Midbrain (tissue), 1 donor: ENCODE measurements at regions not wholly inside any gene's neighbourhood (a gene's known extent, or its start where the extent isn't known, plus 50 kb on each side); places are given as distances from the start of the nearest gene placed in this dataset.
A peak's percentile ranks its signal among the peaks of the same experiment; 100 is the strongest.
"Not testable (repeated sequence)": the region's sequence is repeated elsewhere in the genome, so short reads cannot be mapped to it uniquely, and the experiment has no call there.

Experiments used
- DNase-seq: peaks from one replicate; lab custom pipeline; 2025; lab: John Stamatoyannopoulos, UW

DNA sequence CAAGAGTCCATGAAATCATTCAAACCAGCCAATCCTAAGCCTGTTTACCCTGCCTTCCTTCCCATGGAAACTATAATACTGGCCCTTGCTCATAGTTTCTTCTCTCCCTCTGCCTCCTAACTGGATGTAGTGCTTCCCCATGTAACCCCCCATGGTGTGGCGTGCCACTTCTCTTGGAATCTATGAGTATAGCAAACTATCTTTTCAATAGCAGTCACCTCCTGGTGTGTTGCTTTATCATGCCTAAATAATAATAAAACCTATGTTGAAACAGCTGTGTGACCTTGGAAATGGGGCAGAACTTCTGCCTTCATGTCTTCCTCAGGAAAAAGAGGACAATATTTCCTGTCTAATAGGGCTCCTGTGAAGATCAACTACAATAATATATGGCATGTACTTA is 234.8 kb upstream of the EDNRA start:
- DNase-seq: no peak

DNA sequence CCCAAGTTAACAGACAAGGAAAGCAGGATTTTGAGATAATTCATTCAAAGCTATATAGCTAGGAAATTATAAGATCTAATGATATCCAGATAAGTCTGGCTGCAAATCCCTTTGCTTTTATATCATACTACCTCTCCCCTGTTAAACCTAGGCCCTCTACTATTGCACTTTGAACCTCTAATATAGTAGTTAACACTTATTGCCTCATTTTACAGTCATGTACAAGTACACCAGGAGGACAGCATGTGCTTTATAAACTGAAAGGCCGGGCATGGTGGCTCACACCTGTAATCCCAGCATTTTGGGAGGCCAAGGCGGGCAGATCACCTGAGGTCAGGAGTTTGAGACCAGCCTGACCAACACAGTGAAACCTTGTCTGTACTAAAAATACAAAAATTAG is 234.4 kb upstream of the EDNRA start:
- not testable (repeated sequence) for DNase-seq

DNA sequence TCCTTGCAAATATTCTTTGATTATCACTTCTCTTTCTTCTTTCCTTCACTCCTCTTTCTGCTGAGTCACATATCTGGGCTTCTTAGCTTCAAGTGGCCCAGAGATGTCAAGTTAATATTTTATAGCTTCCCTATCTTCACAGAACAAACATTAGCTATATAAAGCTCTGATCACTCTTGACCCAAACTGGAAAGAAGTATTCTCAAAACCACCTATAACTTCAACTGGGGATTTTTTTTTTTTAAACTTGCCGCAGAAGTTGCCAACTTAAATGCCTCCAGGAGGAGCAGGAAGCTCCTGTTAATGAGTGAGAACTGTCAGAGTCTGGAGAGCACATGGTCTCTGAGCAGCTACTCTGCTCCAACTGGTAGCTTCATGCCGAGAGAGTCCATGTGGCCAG is 233.3 kb upstream of the EDNRA start:
- no peak for DNase-seq

DNA sequence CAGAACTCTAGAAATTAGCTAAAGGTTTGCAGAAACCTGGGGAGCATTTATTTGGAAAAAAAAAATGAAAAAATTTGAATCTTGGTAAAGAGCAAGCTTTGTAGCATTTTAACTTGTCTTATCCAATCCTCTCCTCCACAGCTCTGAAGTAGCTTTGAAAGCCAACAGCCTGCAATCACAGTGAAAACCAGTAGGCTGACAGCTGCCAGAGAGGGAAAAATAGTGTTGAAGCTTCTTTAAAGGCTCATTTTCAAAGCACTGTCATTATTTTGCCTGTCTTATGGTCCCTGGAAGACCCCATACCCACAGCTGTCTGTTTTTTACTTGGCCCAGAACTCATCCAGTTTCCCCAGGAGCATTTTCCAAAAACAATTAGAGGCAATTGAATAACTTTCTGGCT is 230.8 kb upstream of the EDNRA start:
- no peak for DNase-seq

DNA sequence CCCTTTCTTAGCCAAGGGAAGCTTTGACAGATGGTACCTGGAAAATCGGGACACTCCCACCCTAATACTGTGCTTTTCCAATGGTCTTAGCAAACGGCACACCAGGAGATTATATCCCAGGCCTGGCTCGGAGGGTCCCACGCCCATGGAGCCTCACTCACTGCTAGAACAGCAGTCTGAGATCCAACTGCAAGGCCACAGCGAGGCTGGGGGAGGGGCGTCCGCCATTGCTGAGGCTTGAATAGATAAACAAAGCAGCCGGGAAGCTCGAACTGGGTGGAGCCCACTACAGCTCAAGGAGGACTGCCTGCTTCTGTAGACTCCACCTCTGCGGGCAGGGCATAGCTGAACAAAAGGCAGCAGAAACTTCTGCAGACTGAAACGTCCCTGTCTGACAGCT is 225.6 kb upstream of the EDNRA start:
- DNase-seq: not testable (repeated sequence)

DNA sequence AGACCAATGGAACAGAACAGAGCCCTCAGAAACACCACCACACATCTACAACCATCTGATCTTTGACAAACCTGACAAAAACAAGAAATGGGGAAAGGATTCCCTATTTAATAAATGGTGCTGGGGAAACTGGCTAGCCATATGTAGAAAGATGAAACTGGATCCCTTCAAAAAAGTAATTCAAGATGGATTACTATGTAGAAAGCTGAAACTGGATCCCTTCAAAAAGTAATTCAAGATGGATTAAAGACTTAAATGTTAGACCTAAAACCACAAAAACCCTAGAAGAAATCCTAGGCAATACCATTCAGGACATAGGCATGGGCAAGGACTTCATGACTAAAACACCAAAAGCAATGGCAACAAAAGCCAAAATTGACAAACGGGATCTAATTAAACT is 221.6 kb upstream of the EDNRA start:
- not testable (repeated sequence) for DNase-seq

DNA sequence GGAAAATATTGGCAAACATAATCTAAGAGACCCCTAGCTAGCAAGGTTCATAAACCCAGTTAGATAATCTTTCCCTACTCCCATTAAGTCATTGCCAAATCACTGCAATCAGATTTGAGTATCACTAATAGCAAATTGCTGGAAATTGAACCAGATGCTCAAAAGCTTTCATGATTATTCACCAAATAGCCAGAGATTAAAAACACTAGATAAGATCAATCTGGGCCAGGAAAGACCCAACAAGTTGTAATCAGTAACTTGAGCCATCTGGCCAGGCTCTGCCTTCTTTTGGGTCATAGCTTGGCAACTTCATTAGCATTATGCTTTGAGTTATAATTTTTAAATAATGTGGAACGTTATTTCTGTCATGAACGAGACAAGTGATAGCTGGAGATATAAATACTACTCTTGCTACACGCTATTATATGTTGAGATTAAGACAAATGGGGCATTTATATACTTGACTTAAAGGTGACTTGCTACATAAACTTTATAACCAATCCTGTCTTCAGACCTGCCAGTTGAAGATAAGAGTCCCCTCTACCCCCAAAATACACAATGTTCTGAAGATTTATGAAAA is 196.6 kb upstream of the EDNRA start:
- DNase-seq: no peak

DNA sequence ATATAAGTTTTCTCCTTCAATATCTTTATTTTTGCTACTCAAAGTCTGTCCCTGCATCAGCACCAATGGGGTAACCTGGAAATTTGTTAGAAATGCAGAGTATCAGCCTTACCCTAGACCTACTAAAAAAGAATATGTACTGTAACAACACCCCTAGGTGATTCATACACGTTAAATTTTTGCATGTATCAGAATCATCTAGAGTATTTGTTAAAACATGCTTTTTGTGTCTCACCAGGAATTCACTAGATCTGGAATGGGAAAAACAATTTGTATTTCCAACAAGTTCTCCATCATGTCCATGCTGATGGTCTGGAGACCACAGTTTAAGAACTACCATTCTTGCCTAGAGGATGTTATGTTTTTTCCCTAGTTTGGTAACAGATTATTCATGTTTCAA is 196.0 kb upstream of the EDNRA start:
- no peak for DNase-seq

DNA sequence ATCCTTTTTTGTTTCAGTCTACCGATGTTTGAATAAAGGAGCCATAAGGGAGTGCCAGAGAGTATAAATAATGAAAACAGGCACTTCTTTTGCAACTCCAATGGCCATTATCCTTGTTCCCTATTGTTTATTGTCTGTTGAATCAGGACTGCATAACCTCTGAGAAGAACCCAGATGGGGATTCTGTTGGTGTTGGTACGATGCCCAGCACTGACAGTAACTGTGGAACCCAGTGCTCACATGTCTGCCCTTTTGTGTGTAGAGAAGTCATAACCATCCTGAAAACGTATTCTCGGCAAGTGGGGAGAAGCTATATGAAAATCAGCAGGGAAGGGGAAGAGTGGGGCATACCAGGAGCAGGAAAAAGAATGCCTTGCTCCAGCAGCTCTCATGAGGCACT is 195.1 kb upstream of the EDNRA start:
- DNase-seq: peak; percentile 64

DNA sequence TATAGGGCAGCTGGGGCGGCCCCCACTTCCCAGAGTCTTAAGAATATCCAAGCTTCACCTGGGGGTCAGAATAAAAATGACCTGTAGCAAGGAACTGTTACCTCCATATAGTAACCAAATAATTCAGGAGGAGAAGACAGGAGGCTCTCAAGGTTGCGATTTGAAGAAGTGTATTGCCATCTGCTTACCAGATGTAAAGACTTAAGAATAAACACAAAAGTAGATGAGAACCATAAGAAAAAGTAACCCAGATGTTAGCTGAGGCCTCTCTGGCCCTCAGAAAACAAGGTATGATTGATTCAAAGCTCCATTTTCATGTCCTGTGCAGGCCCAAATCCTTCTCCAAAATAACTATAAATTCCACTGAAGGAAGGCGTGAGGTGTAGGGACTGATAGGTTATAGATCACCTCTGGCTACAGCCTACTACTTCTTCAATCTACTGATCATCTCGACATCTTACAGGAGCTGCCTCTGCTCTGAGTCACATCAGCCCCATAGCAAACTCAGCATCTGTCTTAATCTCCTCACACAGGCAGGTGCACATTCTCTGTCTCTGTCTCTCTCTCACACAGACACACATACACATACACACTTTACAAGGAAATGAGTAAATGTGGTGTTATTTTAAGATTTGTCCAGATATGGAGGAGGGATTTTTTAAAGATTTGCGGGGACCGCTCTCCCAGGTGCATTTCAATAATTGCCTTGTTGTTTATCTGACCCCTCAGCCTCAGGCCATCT is 193.9 kb upstream of the EDNRA start:
- no peak for DNase-seq

DNA sequence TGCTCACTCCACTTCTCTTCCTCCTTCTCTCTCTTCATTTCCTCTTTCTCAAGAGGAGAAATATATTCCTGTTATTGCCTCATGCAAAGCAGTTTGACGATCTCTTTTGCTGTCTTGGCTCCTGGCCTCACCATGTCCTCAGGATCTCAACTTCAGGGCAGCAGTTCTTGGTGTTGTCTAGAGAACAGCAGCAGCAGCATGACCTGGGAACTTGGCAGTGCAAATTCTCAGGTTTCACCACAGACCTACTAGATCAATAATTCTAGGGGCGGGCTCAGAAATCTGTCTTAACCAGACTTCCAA is 193.4 kb upstream of the EDNRA start:
- DNase-seq: no peak

DNA sequence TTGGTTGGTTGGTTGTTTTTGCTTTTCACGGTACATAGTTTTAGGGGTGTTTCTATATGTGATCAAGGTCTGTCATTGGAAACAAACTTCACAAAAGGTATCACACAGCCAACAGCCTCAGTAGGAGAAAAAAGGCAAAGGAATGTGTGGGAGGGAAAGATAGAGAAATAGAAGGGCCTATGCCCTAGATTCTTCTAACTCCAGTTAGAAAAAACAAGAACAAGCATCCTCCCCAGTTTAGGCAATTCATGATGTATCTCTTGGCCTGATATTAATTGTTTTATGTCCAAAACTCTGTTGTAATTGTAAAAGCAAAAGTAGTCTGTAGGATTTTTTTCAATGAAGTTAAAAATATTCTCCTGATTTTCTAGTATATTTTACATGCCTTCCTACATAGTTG is 192.4 kb upstream of the EDNRA start:
- no peak for DNase-seq

DNA sequence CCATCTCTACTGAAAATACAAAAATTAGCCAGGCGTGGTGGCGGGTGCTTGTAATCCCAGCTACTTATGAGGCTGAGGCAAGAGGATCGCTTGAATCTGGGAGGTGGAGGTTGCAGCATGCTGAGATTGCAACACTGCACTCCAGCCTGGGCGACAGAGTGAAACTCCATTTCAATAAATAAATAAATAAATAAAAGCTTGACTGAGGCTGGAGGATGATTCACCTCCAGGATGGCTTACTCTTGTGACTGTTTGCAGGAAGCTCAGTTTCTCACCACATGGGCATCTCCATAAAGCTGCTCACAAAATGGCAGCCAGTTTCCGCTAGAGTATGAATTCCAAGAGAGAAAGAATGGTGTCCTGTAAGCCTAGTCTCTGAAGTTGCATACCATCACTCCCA is 191.7 kb upstream of the EDNRA start:
- DNase-seq: no peak

DNA sequence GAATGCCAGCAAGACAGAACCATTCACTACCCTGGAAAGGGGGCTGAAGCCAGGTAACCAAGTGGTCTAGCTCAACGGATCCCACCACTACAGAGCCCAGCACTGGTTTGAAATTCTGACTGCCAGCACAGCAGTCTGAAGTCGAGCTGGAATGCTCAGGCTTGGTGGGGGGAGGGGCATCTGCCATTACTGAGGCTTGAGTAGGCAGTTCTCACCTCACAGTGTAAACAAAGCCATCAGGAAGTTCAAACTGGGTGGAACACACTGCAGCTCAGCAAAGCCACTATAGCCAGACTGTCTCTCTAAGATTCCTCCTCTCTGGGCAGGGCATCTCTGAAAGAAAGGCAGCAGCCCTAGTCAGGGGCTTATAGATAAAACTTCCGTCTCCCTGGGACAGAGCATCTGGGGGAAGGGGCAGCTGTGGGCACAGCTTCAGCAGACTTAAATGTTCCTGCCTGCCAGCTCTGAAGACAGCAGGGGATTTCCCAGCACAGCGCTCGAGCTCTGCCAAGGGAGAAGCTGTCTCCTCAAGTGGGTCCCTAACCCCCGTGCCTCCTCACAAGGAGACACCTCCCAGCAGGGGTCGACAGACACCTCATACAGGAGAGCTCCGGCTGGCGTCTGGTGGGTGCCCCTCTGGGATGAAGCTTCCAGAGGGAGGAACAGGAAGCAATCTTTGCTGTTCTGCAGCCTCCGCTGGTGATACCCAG is 188.1 kb upstream of the EDNRA start:
- DNase-seq: not testable (repeated sequence)

DNA sequence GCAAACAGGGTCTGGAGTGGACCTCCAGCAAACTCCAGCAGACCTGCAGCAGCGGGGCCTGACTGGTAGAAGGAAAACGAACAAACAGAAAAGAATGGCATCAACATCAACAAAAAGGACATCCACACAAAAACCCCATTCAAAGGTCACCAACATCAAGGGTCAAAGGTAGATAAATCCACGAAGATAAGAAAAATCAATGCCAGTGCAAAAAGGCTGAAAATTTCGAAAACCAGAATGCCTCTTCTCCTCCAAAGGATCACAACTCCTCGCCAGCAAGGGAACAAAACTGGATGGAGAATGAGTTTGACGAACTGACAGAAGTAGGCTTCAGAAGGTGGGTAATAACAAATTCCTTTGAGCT is 187.6 kb upstream of the EDNRA start:
- not testable (repeated sequence) for DNase-seq

DNA sequence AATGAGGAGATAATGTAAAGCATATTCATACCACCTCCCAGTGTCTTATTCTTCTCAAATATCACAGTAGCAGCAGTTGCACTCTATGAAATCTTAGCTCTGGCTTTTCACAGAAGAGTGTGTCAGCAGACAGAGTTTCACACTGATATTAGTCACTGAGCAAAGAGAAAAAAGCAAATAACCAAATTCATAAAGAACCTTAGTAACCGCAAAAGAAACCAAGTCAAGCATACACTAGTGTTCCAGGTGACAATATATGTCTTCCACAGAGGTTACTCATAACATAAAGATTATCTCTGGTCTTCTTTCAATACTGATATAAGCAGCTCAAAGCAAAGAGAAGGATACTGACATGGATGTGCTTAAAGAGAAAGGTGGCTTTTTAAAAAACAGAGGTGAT is 181.7 kb upstream of the EDNRA start:
- no peak for DNase-seq

DNA sequence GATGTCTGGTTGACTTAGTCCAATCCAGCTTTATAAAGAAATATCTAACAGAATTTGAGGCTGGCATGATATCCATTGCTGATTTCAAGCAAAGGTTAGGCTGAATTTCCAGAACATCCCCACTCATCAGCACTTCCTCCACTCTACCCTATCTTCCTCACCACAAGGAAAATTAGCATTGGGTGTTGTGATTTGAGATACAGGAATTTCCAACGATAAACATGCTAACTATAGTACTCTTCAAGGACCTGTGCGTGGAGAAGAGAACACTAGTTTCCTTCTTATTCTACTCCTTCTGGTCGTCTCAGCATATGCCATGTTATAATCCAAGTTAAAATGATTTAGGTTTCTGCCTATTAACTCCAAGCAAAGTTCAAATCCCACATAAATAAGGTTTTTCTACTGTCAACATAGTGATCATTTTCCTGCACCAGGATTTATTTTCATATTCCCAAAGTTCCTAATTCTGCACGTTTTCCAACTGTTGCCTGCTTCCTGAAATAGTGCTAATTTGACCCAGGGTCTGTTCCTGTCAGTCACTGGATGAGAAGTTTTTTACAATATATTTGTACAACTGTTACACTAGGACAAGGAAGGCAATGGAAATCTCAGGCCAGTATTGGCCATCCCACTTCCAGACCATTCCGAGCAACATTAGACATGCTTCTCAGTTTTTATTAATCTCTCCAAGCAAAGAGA is 177.6 kb upstream of the EDNRA start:
- no peak for DNase-seq

DNA sequence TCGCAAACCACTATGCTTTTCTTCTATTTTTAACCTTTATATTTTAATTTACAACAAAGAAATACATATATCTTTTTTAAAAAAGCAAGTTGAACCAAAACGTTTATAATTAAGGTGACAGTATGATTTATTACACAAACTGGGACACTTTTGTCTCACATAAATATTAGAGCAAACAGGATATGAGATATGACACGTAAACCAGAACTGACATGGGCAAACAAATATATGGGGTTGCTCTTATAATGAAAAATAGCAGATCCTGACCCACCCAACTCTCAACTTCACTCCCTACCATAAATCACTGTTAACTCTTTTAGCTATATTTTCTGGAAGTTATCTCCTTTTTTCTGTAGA is 177.0 kb upstream of the EDNRA start:
- no peak for DNase-seq

DNA sequence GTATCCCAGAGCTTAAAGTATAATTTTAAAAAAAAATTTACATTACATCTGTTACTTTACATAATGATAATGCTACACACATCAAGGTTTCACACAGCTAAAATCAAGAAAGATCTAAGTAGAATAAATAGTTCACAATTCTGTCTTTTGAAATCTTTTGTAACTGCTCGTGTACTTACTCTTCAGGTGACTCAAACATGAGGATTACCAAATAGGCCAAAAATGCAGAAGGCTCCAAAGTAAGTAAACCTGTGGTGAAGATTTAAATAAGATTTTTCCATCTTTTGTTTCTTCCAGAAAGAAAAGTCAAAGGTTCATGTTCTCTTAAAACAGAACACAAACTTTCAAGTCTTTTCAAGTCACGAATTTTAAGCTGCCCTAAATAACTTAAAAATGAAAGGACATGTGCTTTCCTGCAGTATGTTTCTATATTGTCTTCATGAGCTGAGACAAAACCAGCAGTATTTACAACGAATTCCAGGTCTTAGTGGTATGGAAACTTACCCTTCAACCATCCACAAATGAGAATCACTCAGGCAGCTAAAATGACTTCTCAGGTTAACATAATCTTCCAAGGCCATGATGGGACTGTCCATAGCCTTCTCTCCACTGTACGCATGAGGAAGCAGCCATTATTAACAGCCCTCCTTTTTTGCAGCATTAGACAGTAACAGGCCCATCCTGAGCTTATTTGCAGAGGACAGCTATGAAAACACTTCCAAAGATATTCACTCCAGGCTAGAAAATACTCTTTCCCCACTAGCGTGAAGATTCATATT is 172.8 kb upstream of the EDNRA start:
- no peak for DNase-seq

DNA sequence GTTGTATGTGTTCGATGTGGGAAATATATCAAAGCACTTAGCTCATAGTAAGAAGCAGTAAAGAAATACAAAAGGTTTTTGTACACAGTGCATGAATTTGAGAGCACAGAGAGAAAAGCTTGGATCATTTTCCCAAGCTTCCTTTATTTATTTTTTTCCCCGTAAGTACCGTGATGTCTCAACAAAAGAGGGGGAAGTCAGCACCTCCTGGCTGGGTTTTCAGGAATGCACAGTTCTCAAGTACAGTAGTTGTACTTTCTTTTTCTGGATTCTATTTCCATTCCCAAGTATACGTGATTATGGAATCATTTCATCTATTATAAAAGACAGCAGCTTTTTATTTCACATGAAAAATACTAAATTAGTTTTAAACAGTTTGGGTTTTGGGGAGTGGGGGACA is 171.5 kb upstream of the EDNRA start:
- DNase-seq: no peak

DNA sequence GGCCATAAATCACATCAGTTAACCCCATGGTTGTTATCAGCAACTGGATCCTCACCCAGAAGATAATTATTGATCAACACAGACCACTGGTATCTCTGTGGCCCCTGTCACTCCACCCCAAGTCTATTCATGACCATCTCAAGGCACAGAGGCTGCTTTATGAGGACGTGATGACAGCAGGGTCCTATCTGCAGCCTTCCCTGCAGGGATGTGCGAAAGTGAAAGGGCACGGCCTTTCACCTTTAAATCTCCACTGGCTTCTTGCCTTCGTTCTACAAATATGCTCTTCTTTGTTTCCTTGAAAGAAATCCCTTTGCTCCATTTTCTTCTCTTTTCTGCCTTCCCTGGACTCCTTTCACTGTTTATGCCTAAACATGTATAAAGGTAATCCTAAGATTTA is 170.6 kb upstream of the EDNRA start:
- DNase-seq: no peak

DNA sequence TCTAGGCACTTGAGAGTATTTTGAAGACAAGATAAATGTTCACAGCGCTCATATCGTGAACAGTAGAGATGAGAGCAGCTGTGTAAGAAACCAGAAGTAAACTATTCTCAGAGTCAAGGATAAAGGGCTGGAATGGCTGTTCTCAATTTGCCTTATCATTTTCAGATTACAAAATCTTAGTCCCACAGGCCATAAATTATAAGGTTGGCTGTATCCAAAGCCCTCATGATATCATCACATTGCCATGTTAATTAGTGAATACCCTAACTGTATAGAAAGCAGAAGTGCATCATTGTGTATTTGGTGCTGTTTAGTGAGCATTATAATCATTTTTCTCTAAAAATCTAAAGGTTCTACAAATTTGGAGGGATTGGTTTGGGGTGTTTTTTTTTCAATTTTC is 168.9 kb upstream of the EDNRA start:
- DNase-seq: no peak
